ENCODE measurements at regions not wholly inside any gene's neighbourhood (a gene's known extent, or its start where the extent isn't known, plus 50 kb on each side); places are given as distances from the start of the nearest gene placed in this dataset.

GRCh38 chr18:44119607-44120006, 561.1 kb upstream of the SETBP1 start:
- intact Hi-C loops (cut with micrococcal nuclease; ENCODE audit: unreplicated experiment) = no loop called here
- BruUV-seq (replicated peaks) = no TSS peak
- no peak overlapping the region for H3K27ac ChIP-seq (ENCODE audit: low read depth, low read length, poor library complexity, severe bottlenecking)
- CTCF ChIA-PET = no interaction called here
- no peak for DNase-seq (ENCODE audit: low spot score)
- no peaks in the 10 kb centered on the region for H3K4me1 ChIP-seq (ENCODE audit: insufficient read depth, low read length, poor library complexity, severe bottlenecking)
- no peaks in the 10 kb centered on the region for H3K27me3 ChIP-seq (replicated peaks; ENCODE audit: insufficient read depth, low read depth, low read length, poor library complexity)
- no peaks in the 10 kb centered on the region for H3K36me3 ChIP-seq (ENCODE audit: insufficient read depth, low read length, poor library complexity, severe bottlenecking)
- no peaks in the 10 kb centered on the region for H3K9me3 ChIP-seq (ENCODE audit: low read depth, low read length, poor library complexity, severe bottlenecking)
- POLR2A ChIA-PET (ENCODE audit: low non-redundant PET) = no interaction called here
- TF ChIP-seq EZH2 (IDR thresholded peaks at IDR 0.05; ENCODE audit: borderline replicate concordance, low read depth, low read length, poor library complexity, severe bottlenecking) (no peak), CTCF (conservative IDR thresholded peaks at IDR 0.05; ENCODE audit: low read depth, low read length) (no peak)
- no peak overlapping the region for H3K4me3 ChIP-seq (ENCODE audit: low read depth, low read length, poor library complexity, severe bottlenecking)

GRCh38 chr18:44123743-44124142, 556.9 kb upstream of the SETBP1 start:
- Histone ChIP-seq H3K4me3 (ENCODE audit: low read depth, low read length, poor library complexity, severe bottlenecking) (no peak overlapping the region), H3K4me1 (ENCODE audit: insufficient read depth, low read length, poor library complexity, severe bottlenecking) (no peaks in the 10 kb centered on the region), H3K9me3 (ENCODE audit: low read depth, low read length, poor library complexity, severe bottlenecking) (no peaks in the 10 kb centered on the region), H3K27me3 (replicated peaks; ENCODE audit: insufficient read depth, low read depth, low read length, poor library complexity) (no peaks in the 10 kb centered on the region), H3K36me3 (ENCODE audit: insufficient read depth, low read length, poor library complexity, severe bottlenecking) (no peaks in the 10 kb centered on the region), H3K27ac (ENCODE audit: low read depth, low read length, poor library complexity, severe bottlenecking) (no peak overlapping the region)
- BruUV-seq (replicated peaks) = no TSS peak
- TF ChIP-seq CTCF (conservative IDR thresholded peaks at IDR 0.05; ENCODE audit: low read depth, low read length) (no peak), EZH2 (IDR thresholded peaks at IDR 0.05; ENCODE audit: borderline replicate concordance, low read depth, low read length, poor library complexity, severe bottlenecking) (no peak)
- ChIA-PET CTCF (no interaction called here), POLR2A (ENCODE audit: low non-redundant PET) (no interaction called here)
- no peak for DNase-seq (ENCODE audit: low spot score)
- intact Hi-C loops (cut with micrococcal nuclease; ENCODE audit: unreplicated experiment) = no loop called here

GRCh38 chr18:44125446-44125845, 555.2 kb upstream of the SETBP1 start:
- intact Hi-C loops (cut with micrococcal nuclease; ENCODE audit: unreplicated experiment) = no loop called here
- Histone ChIP-seq H3K27me3 (replicated peaks; ENCODE audit: insufficient read depth, low read depth, low read length, poor library complexity) (no peaks in the 10 kb centered on the region), H3K4me3 (ENCODE audit: low read depth, low read length, poor library complexity, severe bottlenecking) (no peak overlapping the region), H3K36me3 (ENCODE audit: insufficient read depth, low read length, poor library complexity, severe bottlenecking) (no peaks in the 10 kb centered on the region), H3K4me1 (ENCODE audit: insufficient read depth, low read length, poor library complexity, severe bottlenecking) (no peaks in the 10 kb centered on the region), H3K27ac (ENCODE audit: low read depth, low read length, poor library complexity, severe bottlenecking) (no peak overlapping the region), H3K9me3 (ENCODE audit: low read depth, low read length, poor library complexity, severe bottlenecking) (no peaks in the 10 kb centered on the region)
- no TSS peak for BruUV-seq (replicated peaks)
- ChIA-PET POLR2A (ENCODE audit: low non-redundant PET) (no interaction called here), CTCF (no interaction called here)
- TF ChIP-seq CTCF (conservative IDR thresholded peaks at IDR 0.05; ENCODE audit: low read depth, low read length) (no peak), EZH2 (IDR thresholded peaks at IDR 0.05; ENCODE audit: borderline replicate concordance, low read depth, low read length, poor library complexity, severe bottlenecking) (no peak)
- DNase-seq (ENCODE audit: low spot score) = no peak

All from A673 (cell line).